H1 (cell line): ENCODE measurements at regions not wholly inside any gene's neighbourhood (a gene's known extent, or its start where the extent isn't known, plus 50 kb on each side); places are given as distances from the start of the nearest gene placed in this dataset.

Experiments
- CTCF ChIA-PET: fragments of 300-600 bp; sonication (Branson Sonifier 250); formaldehyde crosslinking; loops from one replicate; lab custom pipeline; 2021; ENCODE audit not compliant: partially characterized antibody; lab: Charles Lee
- POLR2A ChIA-PET: fragments of 300-600 bp; sonication (Branson Sonifier 250); formaldehyde crosslinking; loops from one replicate; lab custom pipeline; 2021; ENCODE audit warnings: inconsistent platforms; ENCODE audit not compliant: partially characterized antibody; lab: Charles Lee
- DNase-seq, 2 experiments: peaks; one replicate each; pipeline versions ENCODE4 v3.0.0 to v3.0.0-alpha.2; 2010 to 2022; ENCODE audit warnings: low spot score in 2 of 2, low read depth in 1 of 2, mixed read lengths in 1 of 2
- FAIRE-seq: peaks from 2 replicates; lab custom pipeline; 2011; peaks lifted over from hg19 to GRCh38; lab: Jason Lieb, UNC
- H2AFZ ChIP-seq: 2 replicates; pipeline ENCODE4 v1.8.1; 2012; ENCODE audit warnings: low read length, inconsistent platforms
- H2AK5ac ChIP-seq: 2 replicates; pipeline ENCODE4 v1.6.1; 2013; ENCODE audit warnings: low read depth, low read length
- H2BK120ac ChIP-seq: replicated peaks from 2 replicates; pipeline ENCODE3; 2013; ENCODE audit warnings: low read depth, low read length, inconsistent platforms
- H2BK12ac ChIP-seq: 2 replicates; pipeline ENCODE4 v1.6.1; 2013; ENCODE audit warnings: low read depth, low read length
- H2BK15ac ChIP-seq: 2 replicates; pipeline ENCODE4 v1.6.1; 2013; ENCODE audit warnings: low read length
- H2BK20ac ChIP-seq: 2 replicates; pipeline ENCODE4 v1.6.1; 2013; ENCODE audit warnings: low read length
- H2BK5ac ChIP-seq: 2 replicates; pipeline ENCODE4 v1.6.1; 2013; ENCODE audit warnings: low read depth, low read length
- H3K14ac ChIP-seq: 2 replicates; pipeline ENCODE4 v1.6.1; 2013; ENCODE audit warnings: inconsistent platforms; ENCODE audit not compliant: insufficient read length
- H3K18ac ChIP-seq: 2 replicates; pipeline ENCODE4 v1.6.1; 2013; ENCODE audit warnings: low read length; ENCODE audit errors: extremely low read depth
- H3K23ac ChIP-seq: 2 replicates; pipeline ENCODE4 v1.6.1; 2013; ENCODE audit warnings: inconsistent platforms; ENCODE audit not compliant: insufficient read length
- H3K23me2 ChIP-seq: 2 replicates; pipeline ENCODE4 v1.6.1; 2013; ENCODE audit warnings: low read depth, low read length
- H3K27ac ChIP-seq: 2 replicates; pipeline ENCODE4 v1.6.1; 2011; ENCODE audit warnings: low read depth, low read length, inconsistent platforms
- H3K27me3 ChIP-seq, 4 experiments: replicated peaks in 1 of 4; 1 replicate in 1 of 4; 2 replicates in 3 of 4; pipeline versions ENCODE4 v1.6.1 to v1.8.1; 2011 to 2013; ENCODE audit warnings: low read length in 3 of 4, mild to moderate bottlenecking in 3 of 4, inconsistent platforms in 2 of 4, mixed read lengths in 2 of 4, moderate library complexity in 1 of 4; ENCODE audit not compliant: control insufficient read depth in 3 of 4, insufficient read depth in 3 of 4; ENCODE audit errors: extremely low read depth in 1 of 4
- H3K36me3 ChIP-seq, 4 experiments: 2 replicates each; pipeline versions ENCODE4 v1.6.1 to v1.8.1; 2011 to 2013; ENCODE audit warnings: mild to moderate bottlenecking in 4 of 4, low read length in 3 of 4, moderate library complexity in 2 of 4, control low read depth in 1 of 4, inconsistent platforms in 1 of 4; ENCODE audit not compliant: insufficient read depth in 4 of 4, control insufficient read depth in 2 of 4
- H3K4ac ChIP-seq: replicated peaks from 2 replicates; pipeline ENCODE3; 2013; ENCODE audit warnings: low read length, low read depth, mixed read lengths, inconsistent platforms; ENCODE audit not compliant: insufficient read length
- H3K4me1 ChIP-seq, 4 experiments: replicated peaks in 1 of 4; 1 replicate in 1 of 4; 2 replicates in 3 of 4; pipeline versions ENCODE4 v1.6.1 to v1.8.1; 2011 to 2013; ENCODE audit warnings: low read length in 3 of 4, inconsistent platforms in 2 of 4, mixed read lengths in 1 of 4; ENCODE audit not compliant: insufficient read depth in 4 of 4, control insufficient read depth in 3 of 4
- H3K4me2 ChIP-seq, 2 experiments: 2 replicates each; pipeline versions ENCODE4 v1.6.1 to v1.8.1; 2011 to 2013; ENCODE audit warnings: low read depth in 2 of 2, low read length in 2 of 2, control low read depth in 1 of 2, inconsistent platforms in 1 of 2, mild to moderate bottlenecking in 1 of 2; ENCODE audit not compliant: insufficient read depth in 1 of 2
- H3K4me3 ChIP-seq, 4 experiments: fragments of 200-600, 300-600 bp in 1 of 4; sonication (generic), shearing (Covaris generic), sonication (Bioruptor Twin) in 1 of 4; 2 replicates each; pipeline versions ENCODE4 v1.5.1 to v1.8.1; 2011 to 2016; ENCODE audit warnings: low read length in 4 of 4, low read depth in 3 of 4, control low read depth in 2 of 4, inconsistent platforms in 2 of 4, mild to moderate bottlenecking in 2 of 4, mixed read lengths in 1 of 4, moderate library complexity in 1 of 4; ENCODE audit not compliant: insufficient read depth in 2 of 4; ENCODE audit errors: extremely low read depth in 1 of 4
- H3K56ac ChIP-seq: replicated peaks from 2 replicates; pipeline ENCODE3; 2013; ENCODE audit warnings: low read depth, mild to moderate bottlenecking, mixed read lengths, low read length, inconsistent platforms; ENCODE audit not compliant: insufficient read length
- H3K79me1 ChIP-seq: 2 replicates; pipeline ENCODE4 v1.6.1; 2013; ENCODE audit warnings: low read depth, low read length, control low read depth
- H3K79me2 ChIP-seq, 2 experiments: 2 replicates each; pipeline versions ENCODE4 v1.6.1 to v1.8.1; 2012 to 2013; ENCODE audit warnings: low read length in 2 of 2, mild to moderate bottlenecking in 2 of 2, inconsistent platforms in 1 of 2; ENCODE audit not compliant: insufficient read depth in 2 of 2, control insufficient read depth in 1 of 2
- H3K9ac ChIP-seq, 4 experiments: replicated peaks in 1 of 4; 1 replicate in 1 of 4; 2 replicates in 3 of 4; pipeline versions ENCODE4 v1.6.1 to v1.8.1; 2011 to 2013; ENCODE audit warnings: low read depth in 3 of 4, low read length in 3 of 4, control low read depth in 2 of 4, mild to moderate bottlenecking in 2 of 4, moderate library complexity in 2 of 4, inconsistent platforms in 1 of 4; ENCODE audit errors: extremely low read depth in 1 of 4
- H3K9me3 ChIP-seq, 2 experiments: 2 replicates each; pipeline versions ENCODE4 v1.6.1 to v1.8.1; 2012 to 2013; ENCODE audit warnings: mild to moderate bottlenecking in 2 of 2, moderate library complexity in 2 of 2, control low read depth in 1 of 2, inconsistent platforms in 1 of 2, low read depth in 1 of 2, low read length in 1 of 2, mixed read lengths in 1 of 2; ENCODE audit not compliant: insufficient read depth in 2 of 2
- H4K20me1 ChIP-seq, 2 experiments: replicated peaks in 1 of 2; 2 replicates each; pipeline versions ENCODE3 to v1.8.1; 2011 to 2013; ENCODE audit warnings: inconsistent platforms in 2 of 2, low read length in 2 of 2, mild to moderate bottlenecking in 1 of 2; ENCODE audit not compliant: insufficient read depth in 2 of 2, control insufficient read depth in 1 of 2
- H4K5ac ChIP-seq: 2 replicates; pipeline ENCODE4 v1.6.1; 2013; ENCODE audit warnings: low read length, low read depth, mixed read lengths, inconsistent platforms; ENCODE audit not compliant: insufficient read length
- H4K8ac ChIP-seq: 2 replicates; pipeline ENCODE4 v1.8.0; 2013; ENCODE audit warnings: mild to moderate bottlenecking, moderate library complexity, low read length, inconsistent platforms; ENCODE audit not compliant: insufficient read depth; ENCODE audit errors: extremely low read depth
- H4K91ac ChIP-seq: replicated peaks from 2 replicates; pipeline ENCODE3; 2013; ENCODE audit warnings: low read length, mixed read lengths, inconsistent platforms; ENCODE audit not compliant: insufficient read length
- BRCA1 ChIP-seq: IDR thresholded peaks from 2 replicates; pipeline ENCODE4 v1.6.1; 2012; ENCODE audit warnings: low read depth, low read length, improper control_type of control experiment
- JUN ChIP-seq: IDR thresholded peaks from 2 replicates; pipeline ENCODE4 v1.6.1; 2011; ENCODE audit warnings: low read depth, mild to moderate bottlenecking, improper control_type of control experiment, low read length
- SIRT6 ChIP-seq: IDR thresholded peaks from one replicate; pipeline ENCODE4 v1.7.1; 2012; ENCODE audit warnings: low read length, inconsistent platforms
- YY1 ChIP-seq: IDR thresholded peaks from 2 replicates; pipeline ENCODE4 v1.6.1; 2011; ENCODE audit warnings: low read depth, mild to moderate bottlenecking, low read length
- WGBS, 2 experiments: shearing (Covaris generic) in 1 of 2; methylation state at CpG; one replicate each; pipeline versions ENCODE4 v1.1.6 to v1.1.7; 2013 to 2015; ENCODE audit warnings: low lambda C conversion rate in 2 of 2, mixed read lengths in 2 of 2, inconsistent platforms in 1 of 2, low coverage in 1 of 2, missing lambda C conversion rate in 1 of 2; ENCODE audit not compliant: insufficient replicate concordance in 2 of 2, insufficient coverage in 1 of 2, insufficient read length in 1 of 2; ENCODE audit errors: extremely low coverage in 1 of 2, missing lambda C conversion rate in 1 of 2; 5-methylcytosine and 5-hydroxymethylcytosine counted together
- TF ChIP-seq, protein P1 (sequence below): IDR thresholded peaks from 2 replicates; pipeline ENCODE4 v1.6.1; 2012; ENCODE audit warnings: inconsistent platforms

DNA sequence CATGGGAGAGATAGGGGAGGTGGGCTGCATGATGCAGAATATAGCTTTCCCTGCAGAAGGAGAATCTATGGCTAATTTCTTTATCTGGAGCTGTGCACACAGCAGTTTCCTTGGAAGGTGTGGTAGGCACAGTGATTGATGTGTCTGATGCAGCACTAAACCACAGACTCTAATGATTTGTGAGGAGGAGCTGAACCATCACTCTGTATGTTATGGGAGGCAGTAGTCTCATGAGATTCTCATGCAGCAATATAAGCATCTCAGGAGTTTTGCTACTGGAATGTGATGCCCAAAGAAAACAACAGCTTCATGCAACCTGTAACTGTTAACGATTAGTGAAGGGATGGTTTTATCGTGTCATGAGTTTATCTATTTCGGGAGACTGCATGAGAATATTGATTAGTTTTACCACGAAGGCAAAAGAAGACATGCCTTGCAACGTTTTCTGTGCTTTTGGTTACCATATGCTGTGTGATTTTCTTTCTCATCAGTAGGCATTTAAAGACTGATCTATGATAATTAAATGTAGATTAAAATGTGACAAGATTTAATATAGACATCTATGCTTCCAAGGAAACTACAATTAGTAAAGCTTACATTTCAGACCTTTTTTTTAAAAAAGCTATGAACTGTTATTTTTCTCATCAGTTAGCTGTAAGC, 286.8 kb downstream of the ARL6IP6 start:
- Histone ChIP-seq H4K20me1 (no peaks in the 10 kb centered on the region), H4K5ac (no peak overlapping the region), H4K91ac (no peak overlapping the region), H4K8ac (no peak overlapping the region), H3K9ac (no peak overlapping the region), H3K56ac (no peak overlapping the region), H2BK20ac (no peak overlapping the region), H2AFZ (no peak overlapping the region), H3K79me2 (no peaks in the 10 kb centered on the region), H3K14ac (no peak overlapping the region), H3K27ac (no peak overlapping the region), H2BK15ac (no peak overlapping the region), H3K18ac (no peak overlapping the region), H3K4me1 (no peaks in the 10 kb centered on the region), H2AK5ac (no peak overlapping the region), H3K4me2 (no peak overlapping the region), H3K36me3 (no peaks in the 10 kb centered on the region), H3K23me2 (no peaks in the 10 kb centered on the region), H3K9me3 (no peaks in the 10 kb centered on the region), H2BK120ac (no peak overlapping the region), H3K4ac (no peak overlapping the region), H3K79me1 (no peaks in the 10 kb centered on the region), H3K23ac (no peak overlapping the region), H3K4me3 (no peak overlapping the region), H2BK5ac (no peak overlapping the region), H3K27me3 (no peaks in the 10 kb centered on the region), H2BK12ac (no peak overlapping the region)
- FAIRE-seq (peak; percentile 50), DNase-seq (no peak)
- ChIA-PET CTCF (interaction anchor here (0.6 to 1.1 kb wide), 2 partner anchors 54 to 79 kb away, joined by 3 read pairs; no protein-coding TSS in a partner anchor), POLR2A (no interaction called here)
- WGBS, 2 experiments = 92% methylated on average over 5 of the region's 5 CpGs; no CpG with 5 or more reads in 1 of the 2 experiments
- no peak for TF ChIP-seq SIRT6
- TF ChIP-seq, protein P1, sequence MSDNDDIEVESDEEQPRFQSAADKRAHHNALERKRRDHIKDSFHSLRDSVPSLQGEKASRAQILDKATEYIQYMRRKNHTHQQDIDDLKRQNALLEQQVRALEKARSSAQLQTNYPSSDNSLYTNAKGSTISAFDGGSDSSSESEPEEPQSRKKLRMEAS = no peak
- no peak for TF ChIP-seq YY1
- TF ChIP-seq JUN = no peak
- TF ChIP-seq BRCA1 = no peak
